ENCODE measurements at regions not wholly inside any gene's neighbourhood (a gene's known extent, or its start where the extent isn't known, plus 50 kb on each side); places are given as distances from the start of the nearest gene placed in this dataset.

GRCh38 chr13:34127523-34127922 is 309.6 kb downstream of the RFC3 start:
- no peak for DNase-seq (ENCODE audit: extremely low spot score)
- TF ChIP-seq CTCF (IDR thresholded peaks at IDR 0.05; ENCODE audit: control extremely low read depth, extremely low read depth, low read depth, missing control alignments) = no peak
- ChIA-PET CTCF (no interaction called here), POLR2A (no interaction called here)

- CTCF ChIA-PET = no interaction called here
- POLR2A ChIA-PET = no interaction called here
These were observed 310.7 kb downstream of the RFC3 start for GRCh38 chr13:34128661-34129060.

GRCh38 chr13:34129436-34129835 is 311.5 kb downstream of the RFC3 start:
- CTCF ChIA-PET = no interaction called here
- no peak for DNase-seq (ENCODE audit: extremely low spot score)
- POLR2A ChIA-PET = no interaction called here
- TF ChIP-seq CTCF (IDR thresholded peaks at IDR 0.05; ENCODE audit: control extremely low read depth, extremely low read depth, low read depth, missing control alignments) = no peak

More at GRCh38 chr13:34128661-34129060, 310.7 kb downstream of the RFC3 start:
- no peak for DNase-seq (ENCODE audit: extremely low spot score)
- no peak for TF ChIP-seq CTCF (IDR thresholded peaks at IDR 0.05; ENCODE audit: control extremely low read depth, extremely low read depth, low read depth, missing control alignments)

- ChIA-PET POLR2A (no interaction called here), CTCF (no interaction called here)
- no peak for DNase-seq (ENCODE audit: extremely low spot score)
- no peak for TF ChIP-seq CTCF (IDR thresholded peaks at IDR 0.05; ENCODE audit: control extremely low read depth, extremely low read depth, low read depth, missing control alignments)
These were observed 319.3 kb downstream of the RFC3 start for GRCh38 chr13:34137200-34137599.

GRCh38 chr13:34139660-34140227 is 321.8 kb downstream of the RFC3 start:
- no peak for TF ChIP-seq CTCF (IDR thresholded peaks at IDR 0.05; ENCODE audit: control extremely low read depth, extremely low read depth, low read depth, missing control alignments)
- POLR2A ChIA-PET = no interaction called here
- CTCF ChIA-PET = no interaction called here
- no peak for DNase-seq (ENCODE audit: extremely low spot score)

- ChIA-PET CTCF (no interaction called here), POLR2A (no interaction called here)
- no peak for TF ChIP-seq CTCF (IDR thresholded peaks at IDR 0.05; ENCODE audit: control extremely low read depth, extremely low read depth, low read depth, missing control alignments)
- no peak for DNase-seq (ENCODE audit: extremely low spot score)
These were observed 325.7 kb downstream of the RFC3 start for GRCh38 chr13:34143637-34144036.

- ChIA-PET POLR2A (no interaction called here), CTCF (no interaction called here)
- TF ChIP-seq CTCF (IDR thresholded peaks at IDR 0.05; ENCODE audit: control extremely low read depth, extremely low read depth, low read depth, missing control alignments) = no peak
- no peak for DNase-seq (ENCODE audit: extremely low spot score)
These were observed 326.2 kb downstream of the RFC3 start for GRCh38 chr13:34144142-34144541.

Measured in GM10248 (cell line).